NCI-H1105 treated with DMSO at 0.1 percent for 48 hours (cell line): ENCODE measurements at regions not wholly inside any gene's neighbourhood (a gene's known extent, or its start where the extent isn't known, plus 50 kb on each side); places are given as distances from the start of the nearest gene placed in this dataset.

Source experiments
- DNase-seq: peaks from one replicate; lab custom pipeline; 2025; lab: John Stamatoyannopoulos, UW

GRCh38 chr10:107915215-107915610, 750.7 kb upstream of the SORCS1 start:
- no peak for DNase-seq

- no peak for DNase-seq
These were observed 750.1 kb upstream of the SORCS1 start for GRCh38 chr10:107914450-107915214.

GRCh38 chr10:107913317-107914294, 749.1 kb upstream of the SORCS1 start:
- DNase-seq = no peak

GRCh38 chr10:107901076-107901475, 736.6 kb upstream of the SORCS1 start:
- no peak for DNase-seq

GRCh38 chr10:107900131-107900530, 735.6 kb upstream of the SORCS1 start:
- no peak for DNase-seq

GRCh38 chr10:107899502-107900062, 735.1 kb upstream of the SORCS1 start:
- DNase-seq = no peak

GRCh38 chr10:107899075-107899474, 734.6 kb upstream of the SORCS1 start:
- DNase-seq = no peak

- no peak for DNase-seq
These were observed 733.9 kb upstream of the SORCS1 start for GRCh38 chr10:107898392-107898791.

- no peak for DNase-seq
These were observed 730.0 kb upstream of the SORCS1 start for GRCh38 chr10:107894516-107894915.

GRCh38 chr10:107889105-107889504, 724.6 kb upstream of the SORCS1 start:
- no peak for DNase-seq

GRCh38 chr10:107880185-107880584, 715.7 kb upstream of the SORCS1 start:
- DNase-seq = no peak

GRCh38 chr10:107873007-107873406, 708.5 kb upstream of the SORCS1 start:
- no peak for DNase-seq

GRCh38 chr10:107865691-107866090, 701.2 kb upstream of the SORCS1 start:
- DNase-seq = no peak

GRCh38 chr10:107859065-107859464, 694.6 kb upstream of the SORCS1 start:
- no peak for DNase-seq

GRCh38 chr10:107856047-107856315, 691.5 kb upstream of the SORCS1 start:
- DNase-seq = no peak

GRCh38 chr10:107855301-107856046, 691.0 kb upstream of the SORCS1 start:
- no peak for DNase-seq

- no peak for DNase-seq
These were observed 684.3 kb upstream of the SORCS1 start for GRCh38 chr10:107848726-107849360.

- no peak for DNase-seq
These were observed 683.1 kb upstream of the SORCS1 start for GRCh38 chr10:107847620-107848019.

GRCh38 chr10:107834706-107835105, 670.2 kb upstream of the SORCS1 start:
- no peak for DNase-seq

GRCh38 chr10:107831772-107832171, 667.3 kb upstream of the SORCS1 start:
- no peak for DNase-seq

- DNase-seq = no peak
These were observed 664.7 kb upstream of the SORCS1 start for GRCh38 chr10:107829161-107829560.

- DNase-seq = no peak
These were observed 661.7 kb upstream of the SORCS1 start for GRCh38 chr10:107826171-107826570.
